Spleen (tissue), 11 donors: ENCODE measurements at regions not wholly inside any gene's neighbourhood (a gene's known extent, or its start where the extent isn't known, plus 50 kb on each side); places are given as distances from the start of the nearest gene placed in this dataset.

ENCODE experiments used
- DNase-seq: peaks from one replicate; pipeline ENCODE4 v3.0.0-alpha.2; 2020
- H3K27ac ChIP-seq, 8 donors: fragments of 200-600 bp; sonication (generic) in 7 of 8; 1 replicate in 4 of 8; 2 replicates in 4 of 8; pipeline versions ENCODE4 v1.5.0 to v1.8.0; 2016 to 2021; ENCODE audit warnings: inconsistent platforms in 4 of 8, mild to moderate bottlenecking in 4 of 8, moderate library complexity in 1 of 8
- H3K27me3 ChIP-seq, 7 donors: fragments of 200-600 bp; sonication (generic) in 6 of 7; replicated peaks in 1 of 7; 1 replicate in 4 of 7; 2 replicates in 3 of 7; pipeline versions ENCODE4 v1.5.0 to v1.8.0; 2016 to 2021; ENCODE audit warnings: inconsistent platforms in 3 of 7, mild to moderate bottlenecking in 1 of 7
- H3K36me3 ChIP-seq, 6 donors: fragments of 200-600 bp; sonication (generic) in 5 of 6; 1 replicate in 4 of 6; 2 replicates in 2 of 6; pipeline versions ENCODE4 v1.5.0 to v1.8.0; 2016 to 2021; ENCODE audit warnings: inconsistent platforms in 2 of 6
- H3K4me1 ChIP-seq, 6 donors: fragments of 200-600 bp; sonication (generic) in 5 of 6; 1 replicate in 3 of 6; 2 replicates in 3 of 6; pipeline versions ENCODE4 v1.5.0 to v1.8.0; 2016 to 2021; ENCODE audit warnings: inconsistent platforms in 3 of 6
- H3K4me3 ChIP-seq, 8 donors: fragments of 200-600 bp; sonication (generic) in 7 of 8; 1 replicate in 4 of 8; 2 replicates in 4 of 8; pipeline versions ENCODE4 v1.5.0 to v1.8.0; 2016 to 2021; ENCODE audit warnings: inconsistent platforms in 4 of 8, mild to moderate bottlenecking in 4 of 8, moderate library complexity in 2 of 8
- H3K9me3 ChIP-seq, 8 donors: fragments of 200-600 bp; sonication (generic) in 7 of 8; 1 replicate in 4 of 8; 2 replicates in 4 of 8; pipeline versions ENCODE4 v1.5.0 to v1.8.0; 2016 to 2021; ENCODE audit warnings: inconsistent platforms in 4 of 8
- POLR2A ChIP-seq, 3 donors: fragments of 450-650 bp; IDR thresholded peaks; one replicate each; pipeline ENCODE4 v1.5.1; 2017; ENCODE audit warnings: antibody characterized with exemption in 3 of 3, mild to moderate bottlenecking in 1 of 3
- POLR2AphosphoS5 ChIP-seq, 3 donors: sonication (generic); formaldehyde crosslinking; IDR thresholded peaks; one replicate each; pipeline ENCODE4 v1.5.1; 2017; ENCODE audit warnings: antibody characterized with exemption in 3 of 3
- WGBS, 5 donors: extraction: QIAGEN DNeasy Blood & Tissue Kit in 3 of 5; methylation state at CpG; one replicate each; pipeline versions ENCODE4 v1.1.5 to v1.1.7; 2013 to 2018; 5-methylcytosine and 5-hydroxymethylcytosine counted together
- intact Hi-C: fragments of 100-400 bp; cut with DNase I; formaldehyde crosslinking; loops from one replicate; pipeline ENCODE4 v1.15.0; 2023; ENCODE audit warnings: low total_unique reads
- TF ChIP-seq, protein P1 (sequence below), 11 experiments: fragments of 200-600 bp in 7 of 11; fragments of 450-650 bp in 4 of 11; sonication (generic) in 4 of 11; IDR thresholded peaks in 8 of 11; conservative IDR thresholded peaks in 3 of 11; 1 replicate in 7 of 11; 2 replicates in 4 of 11; pipeline versions ENCODE4 v1.4.0 to v1.8.0; 2016 to 2021; ENCODE audit warnings: antibody characterized with exemption in 11 of 11, inconsistent platforms in 4 of 11, mild to moderate bottlenecking in 1 of 11
- donor health status: healthy with polysubstance abuse.
- donor health status: DM: no; HTN: no; CAD: no; lungs with moderate emphysema.
- donor health status: DM: no; HTN: no; CAD: no.
- donor health status: Bipolar disorder and iron deficiency.
- donor health status: healthy.
- donor health status: DM: no; HTN: no; CAD: no.
- donor health status: DM: yes; HTN: yes; CAD: no.

DNA sequence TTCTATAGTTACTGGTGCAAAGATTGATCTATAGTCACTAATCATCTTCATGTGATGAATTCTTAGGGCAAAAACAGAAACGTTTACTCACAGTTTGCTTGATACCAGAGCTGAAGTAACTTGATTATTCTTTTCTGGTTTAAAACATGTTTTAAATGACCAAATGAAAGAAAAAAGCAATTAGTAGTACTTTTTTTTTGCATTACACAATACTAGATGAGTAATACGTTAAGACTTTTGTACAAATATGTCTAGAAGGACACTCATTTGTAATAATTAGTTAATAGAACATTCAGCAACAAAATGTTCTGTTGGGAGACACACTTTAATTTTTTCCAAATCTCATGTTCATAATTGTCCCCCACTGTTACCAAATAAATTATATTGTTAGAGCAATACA lies 523.2 kb downstream of the SOX2 start:
- no peak for DNase-seq
- no peaks in the 10 kb centered on the region for H3K36me3 ChIP-seq
- TF ChIP-seq POLR2AphosphoS5 (IDR thresholded peaks at IDR 0.05) = no peak
- no peak for TF ChIP-seq POLR2A (IDR thresholded peaks at IDR 0.05)
- TF ChIP-seq, protein P1, sequence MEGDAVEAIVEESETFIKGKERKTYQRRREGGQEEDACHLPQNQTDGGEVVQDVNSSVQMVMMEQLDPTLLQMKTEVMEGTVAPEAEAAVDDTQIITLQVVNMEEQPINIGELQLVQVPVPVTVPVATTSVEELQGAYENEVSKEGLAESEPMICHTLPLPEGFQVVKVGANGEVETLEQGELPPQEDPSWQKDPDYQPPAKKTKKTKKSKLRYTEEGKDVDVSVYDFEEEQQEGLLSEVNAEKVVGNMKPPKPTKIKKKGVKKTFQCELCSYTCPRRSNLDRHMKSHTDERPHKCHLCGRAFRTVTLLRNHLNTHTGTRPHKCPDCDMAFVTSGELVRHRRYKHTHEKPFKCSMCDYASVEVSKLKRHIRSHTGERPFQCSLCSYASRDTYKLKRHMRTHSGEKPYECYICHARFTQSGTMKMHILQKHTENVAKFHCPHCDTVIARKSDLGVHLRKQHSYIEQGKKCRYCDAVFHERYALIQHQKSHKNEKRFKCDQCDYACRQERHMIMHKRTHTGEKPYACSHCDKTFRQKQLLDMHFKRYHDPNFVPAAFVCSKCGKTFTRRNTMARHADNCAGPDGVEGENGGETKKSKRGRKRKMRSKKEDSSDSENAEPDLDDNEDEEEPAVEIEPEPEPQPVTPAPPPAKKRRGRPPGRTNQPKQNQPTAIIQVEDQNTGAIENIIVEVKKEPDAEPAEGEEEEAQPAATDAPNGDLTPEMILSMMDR (IDR thresholded peaks at IDR 0.05 in 8 of 11, conservative IDR thresholded peaks at IDR 0.05 in 3 of 11) = no peak
- no peaks in the 10 kb centered on the region for H3K9me3 ChIP-seq
- intact Hi-C loops = no loop called here
- 54 to 73% (median 71%) methylated on average over 2 of the region's 2 CpGs for WGBS, 5 donors
- no peaks in the 10 kb centered on the region for H3K27me3 ChIP-seq
- H3K4me3 ChIP-seq = no peak overlapping the region
- H3K27ac ChIP-seq = no peak overlapping the region
- no peaks in the 10 kb centered on the region for H3K4me1 ChIP-seq

DNA sequence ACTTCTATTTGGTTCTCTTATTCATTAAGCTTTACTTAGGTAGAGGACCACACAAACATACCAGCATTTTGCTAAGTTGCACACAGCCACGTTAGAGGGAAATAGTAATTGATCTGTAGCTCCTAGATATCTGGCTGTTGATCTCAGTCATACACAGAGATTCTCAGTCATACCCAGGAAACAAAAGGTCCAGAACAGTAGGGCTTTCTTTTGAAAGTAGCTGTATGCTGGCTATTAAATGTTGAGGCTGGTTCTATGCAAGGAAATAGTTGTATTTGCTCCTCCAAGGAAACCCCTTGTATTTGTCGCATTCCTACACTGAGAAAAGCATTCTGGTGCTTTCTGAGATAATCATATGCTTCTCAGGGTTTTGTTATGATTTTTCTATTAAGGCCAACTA lies 523.8 kb downstream of the SOX2 start:
- Histone ChIP-seq H3K9me3 (no peaks in the 10 kb centered on the region), H3K27me3 (no peaks in the 10 kb centered on the region), H3K4me1 (no peaks in the 10 kb centered on the region), H3K36me3 (no peaks in the 10 kb centered on the region), H3K27ac (no peak overlapping the region), H3K4me3 (no peak overlapping the region)
- intact Hi-C loops = no loop called here
- TF ChIP-seq POLR2AphosphoS5 (IDR thresholded peaks at IDR 0.05) = no peak
- no peak for TF ChIP-seq POLR2A (IDR thresholded peaks at IDR 0.05)
- TF ChIP-seq, protein P1 (IDR thresholded peaks at IDR 0.05 in 8 of 11, conservative IDR thresholded peaks at IDR 0.05 in 3 of 11) = no peak
- DNase-seq = no peak
- 56 to 80% (median 60%) methylated on average over 2 of the region's 2 CpGs for WGBS, 5 donors

DNA sequence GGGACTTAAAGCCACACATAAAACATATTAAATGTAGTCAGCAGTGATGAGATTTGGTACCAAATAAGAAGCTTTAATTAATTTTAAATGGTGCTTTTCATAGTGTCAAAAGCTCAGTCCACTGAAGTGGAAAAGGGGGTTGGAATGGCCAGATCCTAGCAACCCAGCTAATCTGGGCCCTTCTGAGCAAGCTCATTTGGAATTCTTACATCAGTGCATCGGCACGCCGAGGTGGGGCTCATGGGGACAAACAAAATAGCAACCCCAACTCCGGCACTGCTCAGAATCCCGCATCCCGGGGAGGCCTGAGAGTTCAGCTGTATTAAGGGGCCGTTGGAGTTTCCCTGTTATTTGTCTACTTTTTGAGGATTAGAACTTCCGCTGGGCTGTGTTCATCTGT lies 526.4 kb downstream of the SOX2 start:
- TF ChIP-seq, protein P1 (IDR thresholded peaks at IDR 0.05 in 8 of 11, conservative IDR thresholded peaks at IDR 0.05 in 3 of 11) = no peak
- TF ChIP-seq POLR2AphosphoS5 (IDR thresholded peaks at IDR 0.05) = no peak
- TF ChIP-seq POLR2A (IDR thresholded peaks at IDR 0.05) = no peak
- DNase-seq = no peak
- no peaks in the 10 kb centered on the region for H3K27me3 ChIP-seq
- H3K4me1 ChIP-seq = no peaks in the 10 kb centered on the region
- H3K36me3 ChIP-seq = no peaks in the 10 kb centered on the region
- no peak overlapping the region for H3K4me3 ChIP-seq
- no peak overlapping the region for H3K27ac ChIP-seq
- no peaks in the 10 kb centered on the region for H3K9me3 ChIP-seq
- intact Hi-C loops = no loop called here
- WGBS, 5 donors = 63 to 88% (median 82%) methylated on average over 8 of the region's 8 CpGs

DNA sequence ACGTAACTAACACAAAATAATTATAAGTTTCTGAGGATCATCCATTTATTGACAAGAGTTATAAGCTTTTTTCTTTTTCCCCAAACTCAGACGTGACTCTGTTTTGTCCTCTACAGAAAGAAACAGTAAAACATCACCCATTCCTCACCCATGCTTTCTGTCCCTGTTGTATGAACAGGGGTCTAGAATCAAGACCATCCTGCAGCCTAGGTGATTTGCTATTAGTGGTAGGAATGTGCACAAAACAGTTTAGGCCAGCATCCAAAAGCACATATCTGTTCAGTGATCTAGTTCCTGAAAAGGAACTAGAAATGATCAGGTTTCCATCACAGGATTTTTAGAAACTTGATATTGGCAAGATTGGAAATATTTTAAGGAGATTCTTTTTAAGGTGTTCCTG lies 527.6 kb downstream of the SOX2 start:
- TF ChIP-seq, protein P1 (IDR thresholded peaks at IDR 0.05 in 8 of 11, conservative IDR thresholded peaks at IDR 0.05 in 3 of 11) = no peak
- TF ChIP-seq POLR2A (IDR thresholded peaks at IDR 0.05) (no peak), POLR2AphosphoS5 (IDR thresholded peaks at IDR 0.05) (no peak)
- Histone ChIP-seq H3K4me3 (no peak overlapping the region), H3K4me1 (no peaks in the 10 kb centered on the region), H3K27ac (no peak overlapping the region), H3K36me3 (no peaks in the 10 kb centered on the region), H3K9me3 (no peaks in the 10 kb centered on the region), H3K27me3 (no peaks in the 10 kb centered on the region)
- WGBS, 5 donors = 84 to 92% (median 87%) methylated on average over 2 of the region's 2 CpGs
- no peak for DNase-seq
- intact Hi-C loops = no loop called here
